Panc1 (cell line): ENCODE measurements at regions not wholly inside any gene's neighbourhood (a gene's known extent, or its start where the extent isn't known, plus 50 kb on each side); places are given as distances from the start of the nearest gene placed in this dataset.

Source experiments
- POLR2AphosphoS5 ChIP-seq: IDR thresholded peaks from 2 replicates; pipeline ENCODE4 v1.6.1; 2012; ENCODE audit warnings: mild to moderate bottlenecking, low read depth, low read length, moderate library complexity
- REST ChIP-seq, 2 experiments: IDR thresholded peaks; 2 replicates each; pipeline ENCODE4 v1.6.1; 2011 to 2012; ENCODE audit warnings: low read depth in 2 of 2, control low read depth in 1 of 2, low read length in 1 of 2, mild to moderate bottlenecking in 1 of 2, moderate library complexity in 1 of 2; ENCODE audit not compliant: insufficient read depth in 1 of 2
- SIN3A ChIP-seq: IDR thresholded peaks from 2 replicates; pipeline ENCODE4 v1.6.1; 2012; ENCODE audit warnings: low read depth, mild to moderate bottlenecking, low read length, moderate library complexity, borderline replicate concordance; ENCODE audit not compliant: insufficient read depth
- TF ChIP-seq, protein P1 (sequence below): fragments of 450-650 bp; IDR thresholded peaks from 2 replicates; pipeline ENCODE4 v1.5.1; 2017; ENCODE audit warnings: mild to moderate bottlenecking

DNA sequence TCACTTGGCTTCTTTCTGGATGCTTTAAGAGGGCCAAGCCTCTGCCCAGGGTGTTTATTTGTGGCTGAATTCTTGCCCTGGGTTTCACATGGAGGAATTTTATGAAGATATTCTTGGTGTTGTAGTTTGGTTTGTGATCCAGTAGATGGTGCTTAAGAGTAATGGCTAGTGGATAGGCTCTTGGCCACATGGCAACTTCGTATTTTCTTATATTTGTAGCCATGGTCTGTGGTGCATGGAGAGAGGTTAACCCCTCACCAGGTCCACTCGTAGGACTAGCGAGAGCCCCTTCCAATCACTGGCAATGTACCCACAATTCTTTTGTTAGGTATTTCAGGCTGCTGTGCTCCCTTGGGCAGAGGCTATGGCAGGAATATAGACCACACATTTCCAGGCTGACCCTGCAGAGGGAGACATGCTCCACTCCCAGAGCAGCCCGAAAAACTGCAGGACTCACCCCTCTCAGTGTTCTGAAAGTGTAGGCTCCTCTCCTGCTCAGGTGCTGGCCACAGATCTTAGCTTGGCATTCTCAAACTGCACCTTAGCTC, 582.1 kb upstream of the SETBP1 start:
- TF ChIP-seq, protein P1, sequence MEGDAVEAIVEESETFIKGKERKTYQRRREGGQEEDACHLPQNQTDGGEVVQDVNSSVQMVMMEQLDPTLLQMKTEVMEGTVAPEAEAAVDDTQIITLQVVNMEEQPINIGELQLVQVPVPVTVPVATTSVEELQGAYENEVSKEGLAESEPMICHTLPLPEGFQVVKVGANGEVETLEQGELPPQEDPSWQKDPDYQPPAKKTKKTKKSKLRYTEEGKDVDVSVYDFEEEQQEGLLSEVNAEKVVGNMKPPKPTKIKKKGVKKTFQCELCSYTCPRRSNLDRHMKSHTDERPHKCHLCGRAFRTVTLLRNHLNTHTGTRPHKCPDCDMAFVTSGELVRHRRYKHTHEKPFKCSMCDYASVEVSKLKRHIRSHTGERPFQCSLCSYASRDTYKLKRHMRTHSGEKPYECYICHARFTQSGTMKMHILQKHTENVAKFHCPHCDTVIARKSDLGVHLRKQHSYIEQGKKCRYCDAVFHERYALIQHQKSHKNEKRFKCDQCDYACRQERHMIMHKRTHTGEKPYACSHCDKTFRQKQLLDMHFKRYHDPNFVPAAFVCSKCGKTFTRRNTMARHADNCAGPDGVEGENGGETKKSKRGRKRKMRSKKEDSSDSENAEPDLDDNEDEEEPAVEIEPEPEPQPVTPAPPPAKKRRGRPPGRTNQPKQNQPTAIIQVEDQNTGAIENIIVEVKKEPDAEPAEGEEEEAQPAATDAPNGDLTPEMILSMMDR: 0 out of 2 replicates have a peak, but pooled peaks have one; percentile 14
- TF ChIP-seq SIN3A (no peak), POLR2AphosphoS5 (no peak), REST (IDR thresholded peaks at IDR 0.05; ENCODE audit: insufficient read depth in 1 of 2, low read depth in 2 of 2, low read length in 1 of 2) (no peak)
